Limb (tissue), 2 donors: ENCODE measurements at regions not wholly inside any gene's neighbourhood (a gene's known extent, or its start where the extent isn't known, plus 50 kb on each side); places are given as distances from the start of the nearest gene placed in this dataset.
A peak's percentile ranks its signal among the peaks of the same experiment; 100 is the strongest.

ENCODE experiments used
- DNase-seq, 2 donors: peaks; one replicate each; pipeline ENCODE4 v3.0.0-alpha.2; 2016; ENCODE audit errors: extremely low spot score in 2 of 2

DNA sequence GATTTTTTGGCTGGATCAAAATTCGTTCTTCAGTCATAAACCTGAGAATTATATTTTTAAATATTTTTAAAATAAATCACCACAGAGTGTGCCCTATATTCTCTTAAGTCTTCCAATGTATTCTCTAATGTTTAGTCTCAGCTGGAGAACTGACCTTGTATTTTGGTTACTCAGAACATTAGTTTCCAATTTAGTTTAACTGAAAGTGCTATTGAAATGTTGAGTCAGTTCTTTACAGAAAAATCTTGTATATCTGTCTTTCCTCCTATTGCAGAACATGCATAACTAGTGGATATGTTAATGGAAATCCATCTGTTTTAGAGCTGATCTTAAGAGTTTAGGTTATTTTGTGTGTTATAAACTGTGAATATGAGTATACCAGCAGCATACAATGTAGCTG is 422.7 kb upstream of the IGFBP3 start:
- DNase-seq, result no peak

DNA sequence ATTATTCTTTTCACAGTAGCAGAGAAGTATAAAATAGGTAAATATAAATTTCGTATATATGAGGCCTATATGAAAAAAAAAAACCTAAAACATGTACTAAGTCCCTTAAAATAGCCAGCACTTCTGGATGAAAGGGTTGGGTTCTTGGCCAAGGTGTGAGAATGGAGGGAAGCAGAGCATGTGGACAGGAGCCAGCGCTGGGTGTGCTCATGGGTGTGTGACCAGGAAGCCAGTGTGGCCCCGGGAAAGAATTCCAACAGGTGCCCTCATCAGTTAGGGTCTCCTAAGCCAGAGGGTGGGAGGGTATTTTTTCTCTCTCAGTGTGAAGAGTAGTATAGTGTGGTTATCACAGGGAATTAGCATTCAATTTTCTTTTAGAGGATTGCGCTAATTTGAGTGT is 401.9 kb upstream of the IGFBP3 start:
- DNase-seq, result no peak

DNA sequence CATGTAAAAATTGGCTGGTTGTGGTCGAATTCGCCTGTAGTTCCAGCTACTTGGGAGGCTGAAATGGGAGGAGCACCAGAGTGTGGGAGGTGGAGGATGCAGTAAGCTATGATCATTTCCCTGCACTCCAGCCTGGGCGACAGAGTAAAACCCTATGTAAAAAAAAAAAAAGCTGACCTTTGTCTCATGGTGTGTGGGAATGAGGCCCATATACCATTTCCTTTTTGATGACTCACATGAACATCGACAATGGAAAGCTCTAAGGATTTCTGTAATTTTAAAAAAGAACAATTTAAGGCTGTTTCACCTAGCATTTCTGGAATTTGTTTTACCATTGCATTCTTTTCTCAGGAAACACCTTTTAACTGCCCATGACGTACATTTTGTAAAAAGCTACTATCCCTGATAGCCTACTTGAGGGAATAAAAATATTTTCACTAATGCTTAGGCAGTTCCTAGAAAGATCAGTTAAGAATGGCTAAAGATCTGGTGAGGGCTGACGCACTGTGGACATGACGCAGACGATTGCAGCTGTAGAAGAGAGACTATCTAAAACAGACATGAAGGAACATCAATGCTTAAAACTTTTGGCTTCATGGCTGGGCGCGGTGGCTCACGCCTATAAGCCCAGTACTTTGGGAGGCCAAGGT is 400.6 kb upstream of the IGFBP3 start:
- DNase-seq, result no peak

DNA sequence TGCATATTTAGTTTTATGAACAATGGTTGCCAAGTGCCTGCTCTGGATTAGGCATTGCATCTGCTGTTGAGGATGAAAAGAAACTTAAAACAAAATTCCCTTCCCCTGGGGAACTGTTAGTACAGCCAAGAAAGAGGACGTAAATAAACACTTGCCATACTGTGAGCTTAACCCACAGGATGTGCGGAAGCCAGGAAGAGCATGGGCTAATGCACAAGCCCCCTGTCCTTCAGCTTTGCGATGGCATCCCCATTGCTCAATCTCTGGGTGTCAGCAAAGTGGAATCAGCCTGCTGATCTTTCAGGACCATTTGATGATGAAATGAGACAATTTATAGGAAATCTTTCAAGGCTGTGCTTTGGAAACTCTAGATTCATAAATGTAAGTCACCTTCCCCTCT is 399.9 kb upstream of the IGFBP3 start:
- DNase-seq, result no peak

DNA sequence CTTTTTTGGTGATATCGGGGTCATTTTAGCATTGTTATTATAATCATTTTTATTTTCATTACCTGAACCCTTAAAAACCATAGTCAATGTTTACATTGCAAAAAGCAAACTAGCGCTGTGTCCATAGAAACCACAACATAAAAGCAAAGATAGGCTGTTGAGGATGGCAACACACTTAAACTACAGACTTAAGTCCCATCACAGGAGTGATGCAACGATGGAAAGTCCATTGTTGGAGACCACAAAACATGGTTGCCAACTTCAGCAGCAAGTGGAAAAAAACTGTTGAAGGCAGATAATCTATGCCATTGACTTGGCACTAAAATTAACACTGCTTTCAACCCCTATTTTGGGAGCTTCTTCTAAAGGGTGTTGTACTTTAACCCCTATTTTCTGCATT is 398.8 kb upstream of the IGFBP3 start:
- DNase-seq, result no peak

DNA sequence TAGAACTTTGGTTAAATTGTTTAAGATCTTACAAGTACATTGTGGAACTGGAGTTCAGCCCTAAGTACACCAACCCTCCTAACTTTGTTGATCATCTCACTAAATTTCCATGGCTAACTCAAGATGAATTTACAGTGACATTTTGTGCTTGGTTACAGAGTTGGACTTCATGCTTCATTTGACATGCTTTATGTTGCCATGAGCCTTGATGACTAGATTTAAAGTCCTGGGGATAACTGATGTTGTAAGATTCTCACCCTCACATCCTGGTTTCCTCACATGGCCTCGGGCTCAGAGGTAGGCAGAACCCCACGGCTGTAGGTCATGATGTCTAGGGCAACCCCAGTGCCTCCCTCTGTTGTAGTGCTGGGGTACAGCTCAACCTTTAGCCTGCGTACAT is 397.2 kb upstream of the IGFBP3 start:
- no peak for DNase-seq

DNA sequence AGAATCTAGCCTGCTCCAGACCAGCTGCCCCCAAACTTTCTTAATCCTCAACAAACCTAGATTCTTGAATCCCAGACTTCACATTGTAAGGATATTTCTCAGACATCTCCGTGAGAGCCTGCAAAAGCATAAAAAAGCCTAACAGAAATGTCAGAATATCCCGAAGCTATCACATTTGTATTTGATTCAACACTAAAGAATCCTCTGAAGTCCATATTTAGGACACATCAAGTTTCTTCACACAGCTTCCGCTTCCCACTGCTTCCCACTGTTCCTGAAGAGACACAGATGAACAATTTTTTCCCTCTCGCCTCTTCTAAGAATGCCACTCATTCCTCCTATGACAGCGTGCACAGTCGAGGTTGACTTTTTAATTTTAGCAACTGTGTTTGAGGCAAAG is 396.2 kb upstream of the IGFBP3 start:
- DNase-seq, result no peak

DNA sequence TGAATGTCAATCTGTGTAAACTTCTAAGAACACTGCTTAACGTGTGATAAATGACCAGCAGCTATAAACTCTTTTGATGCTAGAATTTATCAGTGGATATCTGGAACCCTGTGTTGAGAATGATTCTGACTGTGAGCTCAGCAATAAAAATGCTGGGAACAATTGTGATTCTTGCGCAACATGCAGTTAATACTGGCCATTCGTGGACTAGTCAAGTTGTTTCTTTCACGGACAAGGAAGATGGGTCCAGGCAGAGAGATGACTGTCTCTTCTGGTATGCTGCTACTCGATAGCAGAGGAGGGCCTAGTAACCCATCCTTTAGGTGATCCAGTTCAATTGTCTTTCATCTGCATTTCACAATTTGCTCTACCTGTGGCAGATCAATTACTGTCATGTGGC is 394.8 kb upstream of the IGFBP3 start:
- no peak for DNase-seq

DNA sequence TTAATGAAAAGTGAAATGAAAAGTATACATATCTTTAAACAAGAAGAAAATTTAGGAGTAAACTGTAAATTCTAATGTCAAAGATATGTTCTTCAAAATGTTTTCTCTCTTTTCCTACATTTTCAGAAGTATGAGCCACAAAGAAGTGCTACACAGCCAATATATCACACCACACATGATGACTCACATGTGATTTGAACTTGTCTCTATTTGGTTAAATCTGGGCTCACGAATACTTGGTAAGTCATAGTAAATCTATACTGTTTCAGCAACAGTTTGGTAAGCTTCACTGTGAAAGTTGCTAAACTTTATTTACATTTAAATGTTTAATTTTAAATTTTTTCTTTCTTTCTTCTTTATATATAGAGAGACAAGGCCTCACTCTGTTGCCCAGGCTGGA is 380.6 kb upstream of the IGFBP3 start:
- no peak for DNase-seq

DNA sequence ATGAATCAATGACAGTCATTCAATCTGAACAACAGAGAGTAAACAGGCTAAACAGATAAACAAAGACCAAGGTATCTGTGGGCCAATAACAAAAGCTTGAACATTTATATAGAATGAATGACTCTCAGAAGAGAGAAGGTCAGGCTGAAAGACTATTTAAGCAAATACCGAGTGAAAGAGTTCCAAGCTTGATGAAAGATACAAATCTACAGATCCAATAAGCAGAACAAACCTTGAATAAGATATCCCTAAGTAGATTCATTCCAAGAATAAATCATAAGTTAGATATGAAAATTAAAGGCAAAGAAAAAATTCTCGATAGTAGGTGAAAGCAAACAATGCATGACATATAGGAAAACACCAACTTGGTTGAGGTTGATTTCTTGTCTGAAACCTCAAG is 376.4 kb upstream of the IGFBP3 start:
- DNase-seq, result no peak

DNA sequence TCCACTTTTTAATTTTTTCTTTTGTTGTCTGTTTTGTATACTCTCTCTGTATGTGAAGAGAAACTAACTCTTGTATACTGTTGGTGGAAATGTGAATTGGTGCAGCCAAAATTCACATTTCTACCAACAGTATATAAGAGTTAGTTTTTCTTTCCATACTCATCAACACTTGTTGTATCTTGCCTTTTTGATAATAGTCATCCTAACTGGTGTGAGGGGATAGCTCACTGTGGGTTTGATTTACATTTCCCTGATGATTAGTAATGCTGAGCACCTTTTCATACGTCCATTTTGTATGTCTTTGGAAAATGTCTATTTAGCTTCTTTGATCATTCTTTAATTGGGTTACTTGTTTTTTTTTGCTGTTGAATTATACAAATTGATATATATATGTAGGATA is 375.5 kb upstream of the IGFBP3 start:
- no peak for DNase-seq

DNA sequence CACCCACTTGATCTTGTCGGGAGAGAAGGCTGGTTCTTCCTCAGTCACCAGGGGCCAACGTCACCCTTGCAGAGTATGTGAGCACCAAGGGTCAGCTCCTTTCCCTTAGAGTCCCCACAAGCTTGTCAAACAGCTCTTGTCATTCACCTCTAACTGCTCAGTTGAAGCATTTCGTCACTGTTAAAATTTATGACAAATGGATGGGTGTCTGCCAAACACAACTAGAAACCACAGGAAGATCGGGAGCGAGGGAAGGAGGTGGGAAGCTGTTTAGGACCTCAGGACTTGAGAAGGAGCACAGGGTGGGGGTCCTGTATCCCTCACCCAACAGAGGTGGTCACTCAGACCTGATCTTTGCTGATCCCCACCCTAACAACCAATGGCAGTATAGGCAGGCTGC is 373.3 kb upstream of the IGFBP3 start:
- DNase-seq, result no peak

DNA sequence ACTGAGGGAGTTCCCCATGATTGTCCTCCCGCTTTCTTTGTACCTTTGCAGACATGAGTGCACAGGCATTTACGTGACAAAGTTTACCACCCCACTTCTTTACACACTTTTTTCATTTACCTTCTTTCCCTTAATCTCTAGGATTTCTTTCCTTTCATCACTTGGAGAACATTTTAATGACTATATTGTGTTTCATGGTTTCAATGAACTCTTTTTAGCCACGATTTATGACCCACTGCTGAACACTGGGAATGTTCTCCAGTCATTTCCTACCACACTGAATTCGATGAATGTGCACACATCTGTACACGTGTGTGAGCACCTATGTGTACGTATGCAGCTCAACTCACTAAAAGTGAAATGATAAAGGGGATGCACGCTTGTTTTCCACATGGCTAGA is 371.7 kb upstream of the IGFBP3 start:
- no peak for DNase-seq

DNA sequence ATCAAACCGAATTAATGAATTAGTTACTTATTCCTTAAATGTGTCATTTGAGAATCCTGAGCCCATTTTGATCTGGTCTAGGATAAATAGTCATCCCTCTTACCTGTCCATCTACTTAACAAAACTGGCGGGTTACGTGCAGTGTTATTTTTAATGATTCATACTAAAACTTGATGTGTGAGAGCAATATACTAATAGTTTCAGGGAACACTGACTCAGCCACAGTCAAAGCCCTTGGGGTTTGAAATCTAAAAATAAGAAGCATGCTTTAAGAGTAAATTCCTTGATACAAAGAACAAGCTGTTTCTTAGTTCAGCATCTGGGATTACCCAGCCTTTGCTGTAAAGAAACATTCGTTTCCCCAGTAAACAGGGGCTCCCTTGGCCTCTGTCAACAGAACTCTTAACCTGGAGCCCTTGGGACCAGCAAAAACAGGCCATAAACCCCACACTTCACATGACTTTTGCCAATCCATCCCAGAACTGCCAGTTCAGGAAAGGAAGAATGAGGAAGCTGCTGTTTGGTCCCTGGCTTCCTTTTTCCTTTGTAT is 370.6 kb upstream of the IGFBP3 start:
- DNase-seq, result peak; percentile 28 to 35

DNA sequence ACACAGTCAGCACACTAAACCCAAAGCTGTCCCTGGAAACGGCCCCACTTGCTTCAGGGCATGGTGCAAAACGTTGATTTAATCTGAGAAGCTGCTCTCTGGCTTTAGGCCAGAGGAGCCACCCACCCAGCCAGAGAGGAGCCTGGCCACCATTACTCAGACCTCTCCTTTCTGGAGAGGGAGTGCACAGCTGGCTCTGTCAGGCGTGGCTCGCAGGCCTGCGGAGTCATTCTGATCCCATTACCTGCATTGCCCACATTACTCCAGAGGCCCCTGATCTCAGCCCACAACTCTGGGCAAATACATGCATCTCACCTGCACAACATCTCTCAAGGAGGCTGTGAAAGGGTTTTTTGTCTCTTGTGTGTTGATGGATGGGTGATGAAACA is 370.0 kb upstream of the IGFBP3 start:
- peak in 1 of 2 donors; percentile 15 for DNase-seq

DNA sequence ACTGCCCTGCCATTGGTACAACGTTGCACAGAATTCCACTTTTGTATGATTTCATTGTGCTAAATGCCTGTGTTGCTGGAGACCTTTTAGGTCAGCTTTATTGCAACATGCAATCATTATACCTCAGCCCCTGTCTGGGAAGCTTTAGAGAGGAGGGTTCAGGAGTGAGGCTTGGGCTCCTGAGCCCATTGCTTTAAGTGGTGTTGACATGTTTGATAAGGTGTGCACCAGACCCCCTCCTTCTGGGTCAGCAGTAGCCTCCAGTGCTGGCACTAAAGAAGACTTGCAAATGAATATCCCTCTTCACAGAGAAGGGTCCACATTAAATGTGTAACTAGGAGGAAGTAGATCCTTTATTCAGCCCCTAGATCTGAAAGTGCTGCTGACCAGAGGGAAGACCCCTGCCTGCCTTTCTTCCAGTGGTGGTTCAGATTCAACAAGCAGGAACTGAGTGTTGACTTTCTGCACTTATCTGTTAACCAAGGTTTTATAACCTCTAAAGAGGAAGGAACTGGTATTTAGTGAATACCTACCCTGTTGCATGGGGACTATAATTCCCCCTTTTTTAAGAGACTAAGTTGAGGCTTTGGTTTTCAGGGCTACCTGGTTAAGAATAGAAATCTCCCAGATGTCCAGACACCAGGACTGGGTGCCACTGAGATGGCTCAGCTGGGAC is 369.4 kb upstream of the IGFBP3 start:
- no peak for DNase-seq

DNA sequence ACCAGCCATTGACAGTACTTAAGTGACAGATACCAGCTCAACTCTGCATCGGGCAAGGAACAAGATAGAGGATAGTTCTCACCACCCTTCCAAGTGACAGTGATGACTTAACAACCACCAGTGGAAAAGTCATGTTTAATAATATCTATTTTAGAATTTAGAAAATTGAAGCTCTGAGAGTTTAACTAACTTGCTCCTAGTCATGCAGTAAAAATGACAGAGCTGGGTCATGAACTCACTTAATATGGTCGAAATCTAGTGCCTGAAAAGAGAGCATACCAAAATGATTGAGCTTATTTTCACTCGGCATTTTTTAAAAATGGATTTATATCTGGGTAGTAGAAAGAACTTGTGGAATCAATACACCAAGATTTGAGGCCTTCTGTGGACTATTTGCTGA is 367.8 kb upstream of the IGFBP3 start:
- DNase-seq, result no peak

DNA sequence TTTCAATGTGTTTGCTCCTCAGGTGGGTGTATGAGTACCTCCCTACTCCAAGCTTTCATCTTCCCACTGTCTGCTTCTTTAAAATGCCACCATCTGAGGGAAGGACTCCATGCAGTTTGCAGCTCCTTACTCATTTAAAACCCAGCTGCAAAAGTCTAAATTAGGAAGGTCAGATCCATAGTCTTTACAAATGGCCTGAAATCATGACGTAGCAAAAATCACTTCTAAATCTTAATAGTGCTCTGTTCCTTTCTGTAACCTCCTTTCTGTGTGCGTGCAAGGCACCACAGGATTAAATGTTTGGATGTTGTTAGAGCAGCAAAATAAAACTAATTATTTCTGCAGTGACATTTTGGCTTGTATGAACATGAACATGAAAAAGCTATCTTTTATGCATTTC is 366.9 kb upstream of the IGFBP3 start:
- no peak for DNase-seq

DNA sequence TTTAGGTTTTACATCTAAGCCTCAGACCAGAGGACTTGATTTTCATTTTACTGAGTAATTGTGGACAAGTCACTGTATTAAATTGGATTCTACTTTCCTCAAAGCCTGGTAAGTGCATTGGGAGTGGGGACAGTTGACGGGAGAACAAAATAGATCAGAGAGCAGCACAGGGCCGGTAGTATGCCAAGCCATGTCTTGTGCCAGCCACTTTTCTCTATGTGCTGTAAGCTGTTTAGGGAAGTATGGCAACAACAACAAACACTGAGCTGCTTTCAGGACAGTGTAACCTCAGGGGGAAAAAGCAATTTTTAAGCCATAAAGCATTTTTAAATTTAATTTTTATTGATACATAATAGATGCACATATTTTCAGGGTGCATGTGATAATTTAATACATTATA is 365.9 kb upstream of the IGFBP3 start:
- no peak for DNase-seq

DNA sequence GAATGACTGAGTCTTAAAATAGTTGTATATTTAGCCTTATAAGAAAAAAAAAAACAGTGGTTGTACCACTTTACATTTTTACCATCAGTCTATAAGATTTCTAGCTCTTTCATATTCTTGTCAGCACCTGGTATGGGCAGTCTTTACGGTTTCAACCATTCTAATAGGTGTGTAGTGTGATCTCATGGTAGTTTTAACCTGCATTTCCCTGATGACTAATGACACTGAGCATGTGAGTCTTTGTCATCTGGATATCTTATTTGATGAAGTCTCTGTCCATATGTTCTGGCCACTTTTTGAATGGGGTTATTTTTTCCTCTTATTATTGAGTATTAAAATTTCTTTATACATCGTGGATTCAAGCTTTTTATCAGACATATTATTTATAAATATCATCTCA is 365.3 kb upstream of the IGFBP3 start:
- DNase-seq, result no peak

DNA sequence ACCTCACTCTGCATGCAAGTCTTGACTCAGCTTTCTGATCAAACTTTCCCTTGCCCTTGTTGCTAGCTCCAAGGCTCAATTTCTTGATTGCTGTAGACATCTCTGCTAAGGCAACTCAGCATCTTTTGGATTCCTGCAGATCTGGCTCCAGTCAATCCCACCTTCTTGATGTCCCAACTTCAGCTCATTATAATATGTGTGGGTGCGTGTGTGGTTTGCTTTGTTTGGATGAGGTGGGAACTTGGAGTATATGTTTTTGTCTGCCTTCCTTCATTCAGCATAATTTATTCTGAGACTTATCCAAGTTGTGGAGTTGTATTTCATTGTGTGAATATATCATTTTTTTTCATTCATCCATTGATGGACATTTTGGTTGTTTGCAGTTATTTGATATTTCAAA is 364.8 kb upstream of the IGFBP3 start:
- DNase-seq, result no peak

DNA sequence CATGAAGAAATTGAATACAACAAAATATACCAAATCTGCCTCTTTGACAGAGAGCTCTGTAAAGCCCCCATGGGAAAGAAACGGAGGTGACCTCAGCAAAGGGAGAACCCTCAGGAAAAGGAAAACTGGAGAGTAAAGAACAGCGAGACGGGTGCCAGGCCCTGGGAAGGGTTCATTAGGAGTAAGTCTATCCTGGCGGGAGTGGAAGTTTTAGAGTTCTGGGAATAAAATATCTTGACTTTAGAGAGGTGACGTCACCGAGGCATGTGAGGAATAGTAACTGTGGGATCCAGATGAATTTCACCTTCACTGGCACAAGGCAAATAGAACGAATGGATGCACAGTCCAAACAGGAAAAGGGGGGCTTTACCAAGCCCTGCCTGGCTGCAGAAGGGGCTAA is 362.8 kb upstream of the IGFBP3 start:
- no peak for DNase-seq

DNA sequence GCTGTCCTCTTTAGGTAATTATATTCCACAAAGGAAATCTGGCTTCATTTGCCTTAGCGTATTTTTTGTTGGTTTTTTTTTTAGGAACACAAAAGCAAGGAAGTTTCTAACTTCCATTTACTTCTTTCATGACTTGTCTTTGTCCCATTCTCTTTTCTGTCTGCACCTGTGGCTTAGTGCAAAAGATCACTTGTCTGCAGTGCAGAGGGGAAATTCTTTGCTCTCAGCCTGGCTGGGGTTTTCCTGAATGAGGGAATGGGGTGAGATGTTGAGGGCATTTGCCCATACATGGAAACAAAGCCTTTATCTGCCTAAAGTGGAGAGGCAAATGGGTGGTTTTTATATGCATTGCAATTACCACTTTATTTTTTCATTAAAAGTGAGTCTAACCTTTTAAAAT is 361.1 kb upstream of the IGFBP3 start:
- DNase-seq, result no peak
